Ascending aorta (tissue), 2 donors: ENCODE measurements at regions not wholly inside any gene's neighbourhood (a gene's known extent, or its start where the extent isn't known, plus 50 kb on each side); places are given as distances from the start of the nearest gene placed in this dataset.

Experiments used
- DNase-seq, 2 donors: peaks; one replicate each; pipeline ENCODE4 v3.0.0-alpha.2; 2019; ENCODE audit warnings: low spot score in 2 of 2
- H3K27ac ChIP-seq, 2 donors: fragments of 200-600 bp; sonication (generic); one replicate each; pipeline ENCODE4 v1.5.1; 2016 to 2017; ENCODE audit warnings: mild to moderate bottlenecking in 1 of 2
- H3K27me3 ChIP-seq: fragments of 200-600 bp; sonication (generic); one replicate; pipeline ENCODE4 v1.5.1; 2017
- H3K36me3 ChIP-seq, 2 donors: fragments of 200-600 bp; sonication (generic); one replicate each; pipeline ENCODE4 v1.5.1; 2016
- H3K4me1 ChIP-seq, 2 donors: fragments of 200-600 bp; sonication (generic); one replicate each; pipeline ENCODE4 v1.5.1; 2016 to 2017; ENCODE audit warnings: mild to moderate bottlenecking in 1 of 2
- H3K4me3 ChIP-seq, 2 donors: fragments of 200-600 bp; sonication (generic); one replicate each; pipeline ENCODE4 v1.5.1; 2016 to 2017; ENCODE audit warnings: mild to moderate bottlenecking in 1 of 2
- H3K9me3 ChIP-seq, 2 donors: fragments of 200-600 bp; sonication (generic); one replicate each; pipeline ENCODE4 v1.5.1; 2016
- intact Hi-C: fragments of 100-400 bp; cut with DNase I; formaldehyde crosslinking; loops from one replicate; pipeline ENCODE4 v1.15.1; 2023
- TF ChIP-seq, protein P1 (sequence below), 3 experiments: fragments of 200-600 bp in 2 of 3; fragments of 450-650 bp in 1 of 3; sonication (generic) in 2 of 3; IDR thresholded peaks; one replicate each; pipeline ENCODE4 v1.5.1; 2016 to 2019; ENCODE audit warnings: antibody characterized with exemption in 3 of 3, mild to moderate bottlenecking in 1 of 3, moderate library complexity in 1 of 3

DNA sequence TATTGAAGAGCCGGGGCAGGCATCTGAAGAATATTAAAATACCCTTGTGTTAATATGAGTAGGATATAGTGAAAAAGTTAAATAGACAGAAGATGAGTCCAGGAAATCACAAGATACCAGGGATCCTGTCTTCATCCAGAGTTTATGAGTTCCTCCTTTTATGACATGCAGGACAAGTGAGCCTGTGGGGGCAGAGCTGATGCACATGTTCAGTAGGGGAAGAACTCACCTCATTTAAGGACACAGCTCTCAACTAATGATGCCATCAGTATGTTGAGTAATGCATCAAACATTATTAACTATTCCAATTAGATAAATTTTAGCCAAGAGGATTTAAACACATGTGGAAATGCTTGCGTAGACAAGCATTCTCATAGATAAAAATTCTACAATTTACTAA lies 435.8 kb upstream of the AKR1E2 start:
- H3K4me3 ChIP-seq: no peak overlapping the region
- no peak for DNase-seq
- H3K27me3 ChIP-seq: no peaks in the 10 kb centered on the region
- no peaks in the 10 kb centered on the region for H3K4me1 ChIP-seq
- intact Hi-C loops: no loop called here
- no peaks in the 10 kb centered on the region for H3K9me3 ChIP-seq
- TF ChIP-seq, protein P1, sequence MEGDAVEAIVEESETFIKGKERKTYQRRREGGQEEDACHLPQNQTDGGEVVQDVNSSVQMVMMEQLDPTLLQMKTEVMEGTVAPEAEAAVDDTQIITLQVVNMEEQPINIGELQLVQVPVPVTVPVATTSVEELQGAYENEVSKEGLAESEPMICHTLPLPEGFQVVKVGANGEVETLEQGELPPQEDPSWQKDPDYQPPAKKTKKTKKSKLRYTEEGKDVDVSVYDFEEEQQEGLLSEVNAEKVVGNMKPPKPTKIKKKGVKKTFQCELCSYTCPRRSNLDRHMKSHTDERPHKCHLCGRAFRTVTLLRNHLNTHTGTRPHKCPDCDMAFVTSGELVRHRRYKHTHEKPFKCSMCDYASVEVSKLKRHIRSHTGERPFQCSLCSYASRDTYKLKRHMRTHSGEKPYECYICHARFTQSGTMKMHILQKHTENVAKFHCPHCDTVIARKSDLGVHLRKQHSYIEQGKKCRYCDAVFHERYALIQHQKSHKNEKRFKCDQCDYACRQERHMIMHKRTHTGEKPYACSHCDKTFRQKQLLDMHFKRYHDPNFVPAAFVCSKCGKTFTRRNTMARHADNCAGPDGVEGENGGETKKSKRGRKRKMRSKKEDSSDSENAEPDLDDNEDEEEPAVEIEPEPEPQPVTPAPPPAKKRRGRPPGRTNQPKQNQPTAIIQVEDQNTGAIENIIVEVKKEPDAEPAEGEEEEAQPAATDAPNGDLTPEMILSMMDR (IDR thresholded peaks at IDR 0.05): no peak
- no peak overlapping the region for H3K27ac ChIP-seq
- no peaks in the 10 kb centered on the region for H3K36me3 ChIP-seq

DNA sequence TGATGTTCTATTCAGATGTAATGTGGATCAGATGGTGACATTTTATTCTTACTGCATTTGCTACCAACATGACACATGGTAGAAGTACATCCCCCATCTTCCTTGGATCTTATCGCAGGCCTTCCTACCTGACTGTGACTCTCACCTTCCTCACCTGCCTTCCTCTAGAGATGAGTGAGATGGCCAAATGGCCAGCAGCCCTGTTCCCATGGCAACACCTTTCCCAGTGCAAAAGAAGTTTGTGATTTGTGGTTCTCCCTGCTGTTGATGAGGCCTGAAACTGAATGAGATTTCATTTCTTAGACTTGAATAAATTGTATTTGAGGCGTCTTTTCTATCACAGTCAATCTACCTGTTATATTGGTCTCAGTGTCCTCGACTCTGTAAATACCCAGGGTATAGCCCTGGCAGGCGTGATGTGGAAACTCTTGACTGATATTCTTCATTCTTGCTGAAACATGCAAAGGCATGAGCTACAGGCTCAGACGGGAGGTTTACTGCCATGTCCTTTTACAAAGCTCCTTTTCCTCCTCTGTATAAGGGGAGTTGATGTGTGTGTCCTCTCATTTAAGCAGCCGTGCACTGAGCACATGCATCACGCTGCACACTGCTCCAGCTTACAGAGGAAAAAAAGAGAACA lies 440.7 kb upstream of the AKR1E2 start:
- Histone ChIP-seq H3K27ac (no peak overlapping the region), H3K9me3 (no peaks in the 10 kb centered on the region), H3K4me3 (no peak overlapping the region), H3K36me3 (no peaks in the 10 kb centered on the region), H3K27me3 (no peaks in the 10 kb centered on the region), H3K4me1 (peaks cover 0 to 4% of the 10 kb centered on the region in 2 donors)
- TF ChIP-seq, protein P1 (IDR thresholded peaks at IDR 0.05): no peak
- no peak for DNase-seq
- intact Hi-C loops: no loop called here

DNA sequence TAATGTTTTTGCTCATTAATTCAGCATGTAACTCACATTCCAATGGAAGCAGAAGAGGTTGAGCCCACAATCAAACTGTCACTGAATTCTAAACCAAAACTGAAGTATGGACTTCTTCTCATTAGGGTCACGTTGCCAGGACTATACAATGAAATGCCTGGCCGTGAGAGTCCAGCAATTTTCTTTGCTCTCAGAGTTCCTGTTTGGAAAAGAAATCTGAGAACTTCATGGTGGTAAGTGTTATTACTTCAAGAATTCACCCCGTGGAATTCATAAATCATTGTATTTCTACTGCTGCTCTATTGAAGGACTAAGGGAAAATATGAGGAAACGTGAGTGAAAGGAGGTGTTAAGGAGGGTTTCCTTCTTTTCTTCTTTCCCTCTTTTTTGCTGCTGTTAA lies 441.8 kb upstream of the AKR1E2 start:
- no peaks in the 10 kb centered on the region for H3K27me3 ChIP-seq
- peaks cover 0 to 4% of the 10 kb centered on the region in 2 donors for H3K4me1 ChIP-seq
- DNase-seq: no peak
- H3K36me3 ChIP-seq: no peaks in the 10 kb centered on the region
- TF ChIP-seq, protein P1 (IDR thresholded peaks at IDR 0.05): no peak
- H3K27ac ChIP-seq: peak overlapping the region in 1 of 2 donors; percentile 53
- no peaks in the 10 kb centered on the region for H3K9me3 ChIP-seq
- intact Hi-C loops: no loop called here
- H3K4me3 ChIP-seq: peak overlapping the region; percentile 7 to 51

DNA sequence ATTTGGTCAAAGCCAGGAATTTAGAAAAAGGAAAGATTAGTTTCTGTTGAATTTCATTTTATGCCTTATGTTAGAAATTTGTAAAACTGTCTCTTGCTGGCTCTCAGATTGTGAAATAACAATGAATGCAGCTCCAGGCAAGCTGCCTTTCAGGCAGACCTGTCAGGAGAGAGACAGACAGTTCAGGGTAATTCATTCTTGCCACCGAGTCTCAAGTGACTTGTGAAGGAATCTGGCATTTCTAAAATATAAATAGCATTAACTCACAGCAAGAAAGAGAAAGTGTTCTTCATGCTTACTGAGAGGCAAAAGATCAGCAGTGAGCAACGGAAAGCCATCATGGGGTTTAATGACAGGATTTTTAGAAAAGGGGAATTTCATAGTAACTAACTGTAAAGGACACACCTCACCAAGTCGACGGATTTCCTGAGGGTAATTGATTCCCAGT lies 442.3 kb upstream of the AKR1E2 start:
- no peaks in the 10 kb centered on the region for H3K27me3 ChIP-seq
- peak overlapping the region; percentile 7 to 51 for H3K4me3 ChIP-seq
- no peak for DNase-seq
- no peaks in the 10 kb centered on the region for H3K36me3 ChIP-seq
- intact Hi-C loops: no loop called here
- H3K4me1 ChIP-seq: peaks cover 0 to 4% of the 10 kb centered on the region in 2 donors
- peak overlapping the region in 1 of 2 donors; percentile 53 for H3K27ac ChIP-seq
- TF ChIP-seq, protein P1 (IDR thresholded peaks at IDR 0.05): no peak
- no peaks in the 10 kb centered on the region for H3K9me3 ChIP-seq

DNA sequence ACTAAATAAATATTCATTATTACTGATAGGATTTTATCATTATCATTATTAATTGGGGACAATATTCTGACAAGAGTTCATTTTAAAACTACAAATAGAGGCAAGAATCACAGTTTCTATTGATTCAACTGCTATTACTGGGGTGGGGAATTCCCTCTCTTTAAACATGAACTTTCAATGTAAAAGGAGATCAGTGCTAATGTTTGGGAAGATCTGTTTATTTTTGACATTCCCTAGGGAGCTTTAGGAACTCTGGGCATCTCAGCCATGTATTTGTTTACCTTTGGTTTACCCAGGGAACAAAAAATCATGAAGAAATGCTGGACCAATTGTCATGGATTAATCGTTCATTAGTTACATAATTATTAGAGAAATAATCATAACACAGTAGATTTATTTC lies 443.2 kb upstream of the AKR1E2 start:
- H3K4me3 ChIP-seq: no peak overlapping the region
- no peaks in the 10 kb centered on the region for H3K36me3 ChIP-seq
- no peaks in the 10 kb centered on the region for H3K9me3 ChIP-seq
- H3K27ac ChIP-seq: no peak overlapping the region
- intact Hi-C loops: no loop called here
- peaks cover 0 to 4% of the 10 kb centered on the region in 2 donors for H3K4me1 ChIP-seq
- no peak for DNase-seq
- no peaks in the 10 kb centered on the region for H3K27me3 ChIP-seq
- TF ChIP-seq, protein P1 (IDR thresholded peaks at IDR 0.05): no peak

DNA sequence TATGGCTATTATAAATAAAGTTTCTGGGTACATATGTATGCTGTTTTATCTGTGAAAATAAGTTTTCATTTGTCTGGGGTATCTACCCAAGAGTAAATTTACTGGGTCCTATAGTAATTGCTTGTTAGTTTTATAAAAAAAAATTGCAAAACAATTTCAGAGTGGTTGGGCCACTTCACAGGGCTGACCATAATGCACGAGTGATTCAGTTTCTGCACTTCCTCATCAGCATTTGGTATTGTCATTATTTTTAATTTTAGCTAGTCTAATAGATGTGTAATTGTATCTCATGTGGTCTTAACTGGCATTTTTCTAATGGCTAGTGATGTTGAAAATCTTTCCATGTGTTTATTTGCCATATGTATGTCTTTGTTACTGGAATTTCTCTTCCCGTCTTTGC lies 452.4 kb upstream of the AKR1E2 start:
- no peaks in the 10 kb centered on the region for H3K36me3 ChIP-seq
- no peaks in the 10 kb centered on the region for H3K9me3 ChIP-seq
- no peak overlapping the region for H3K4me3 ChIP-seq
- TF ChIP-seq, protein P1 (IDR thresholded peaks at IDR 0.05): no peak
- H3K27me3 ChIP-seq: no peaks in the 10 kb centered on the region
- DNase-seq: no peak
- no peaks in the 10 kb centered on the region for H3K4me1 ChIP-seq
- no peak overlapping the region for H3K27ac ChIP-seq
- intact Hi-C loops: no loop called here
